DMS153 (cell line): ENCODE measurements at regions not wholly inside any gene's neighbourhood (a gene's known extent, or its start where the extent isn't known, plus 50 kb on each side); places are given as distances from the start of the nearest gene placed in this dataset.

Experiments
- DNase-seq: peaks from one replicate; lab custom pipeline; 2025; lab: John Stamatoyannopoulos, UW

- DNase-seq = no peak
Measured at GRCh38 chr12:74816398-74817175, 279.0 kb downstream of the ATXN7L3B start.

GRCh38 chr12:74817499-74817898, 279.9 kb downstream of the ATXN7L3B start:
- DNase-seq = no peak

GRCh38 chr12:74818412-74818811, 280.8 kb downstream of the ATXN7L3B start:
- no peak for DNase-seq

- no peak for DNase-seq
Measured at GRCh38 chr12:74820324-74820723, 282.7 kb downstream of the ATXN7L3B start.

- DNase-seq = no peak
Measured at GRCh38 chr12:74836567-74836966, 298.9 kb downstream of the ATXN7L3B start.

GRCh38 chr12:74846116-74846515, 308.5 kb downstream of the ATXN7L3B start:
- no peak for DNase-seq

- DNase-seq = no peak
Measured at GRCh38 chr12:74847169-74847568, 309.5 kb downstream of the ATXN7L3B start.

- DNase-seq = no peak
Measured at GRCh38 chr12:74848006-74848405, 310.4 kb downstream of the ATXN7L3B start.

- no peak for DNase-seq
Measured at GRCh38 chr12:74849801-74850200, 312.2 kb downstream of the ATXN7L3B start.

- DNase-seq = no peak
Measured at GRCh38 chr12:74871817-74872216, 334.2 kb downstream of the ATXN7L3B start.

- DNase-seq = no peak
Measured at GRCh38 chr12:74885775-74886174, 323.9 kb downstream of the KCNC2 start.

- DNase-seq = no peak
Measured at GRCh38 chr12:74889073-74889472, 320.6 kb downstream of the KCNC2 start.

GRCh38 chr12:74889563-74890236, 319.9 kb downstream of the KCNC2 start:
- DNase-seq = no peak

GRCh38 chr12:74890237-74890599, 319.4 kb downstream of the KCNC2 start:
- DNase-seq = no peak

- no peak for DNase-seq
Measured at GRCh38 chr12:74891083-74891668, 318.5 kb downstream of the KCNC2 start.

GRCh38 chr12:74892057-74892633, 317.5 kb downstream of the KCNC2 start:
- no peak for DNase-seq

GRCh38 chr12:74896186-74896585, 313.5 kb downstream of the KCNC2 start:
- no peak for DNase-seq

- no peak for DNase-seq
Measured at GRCh38 chr12:74897425-74898211, 312.0 kb downstream of the KCNC2 start.

GRCh38 chr12:74899031-74899829, 310.4 kb downstream of the KCNC2 start:
- DNase-seq = no peak

- DNase-seq = no peak
Measured at GRCh38 chr12:74900232-74900631, 309.4 kb downstream of the KCNC2 start.

- no peak for DNase-seq
Measured at GRCh38 chr12:74903522-74903921, 306.1 kb downstream of the KCNC2 start.
